IMR-90 (cell line): ENCODE measurements at regions not wholly inside any gene's neighbourhood (a gene's known extent, or its start where the extent isn't known, plus 50 kb on each side); places are given as distances from the start of the nearest gene placed in this dataset.

ENCODE experiments used
- ATAC-seq: fragments of 200-7000 bp; cut with Tn5 transposase; 2 replicates; pipeline ENCODE4 v1.9.1; 2020; ENCODE audit warnings: low read depth, mild to moderate bottlenecking, moderate library complexity
- BruUV-seq: library from RNA; stranded (reverse); fragments of 400-500 nt; replicated peaks from 2 replicates; lab custom pipeline; 2021; lab: Mats Ljungman, UMichigan
- CTCF ChIA-PET: fragments of 300-600 bp; formaldehyde crosslinking; extraction: SDS; loops from one replicate; lab custom pipeline; 2021; ENCODE audit warnings: antibody characterized with exemption; lab: Yijun Ruan, JAX
- POLR2A ChIA-PET: fragments of 300-600 bp; sonication (Branson Sonifier 250); formaldehyde crosslinking; loops from one replicate; lab custom pipeline; 2022; ENCODE audit warnings: antibody characterized with exemption; ENCODE audit not compliant: unreplicated experiment; lab: Charles Lee
- DNase-seq: peaks from one replicate; pipeline ENCODE4 v3.0.0; 2013
- H2AFZ ChIP-seq: replicated peaks from 2 replicates; pipeline ENCODE3; 2013; ENCODE audit warnings: low read length, mild to moderate bottlenecking; ENCODE audit not compliant: poor library complexity
- H2AK5ac ChIP-seq: 2 replicates; pipeline ENCODE4 v1.6.1; 2013; ENCODE audit warnings: low read depth, low read length, inconsistent platforms
- H2AK9ac ChIP-seq: replicated peaks from 2 replicates; pipeline ENCODE3; 2013; ENCODE audit warnings: mild to moderate bottlenecking, low read depth, low read length, moderate library complexity; ENCODE audit not compliant: poor library complexity
- H2BK120ac ChIP-seq: 2 replicates; pipeline ENCODE4 v1.6.1; 2013; ENCODE audit warnings: low read depth, low read length, inconsistent platforms
- H2BK15ac ChIP-seq: 3 replicates; pipeline ENCODE4 v1.6.1; 2013; ENCODE audit warnings: low read depth, low read length, inconsistent platforms
- H2BK20ac ChIP-seq: 2 replicates; pipeline ENCODE4 v1.6.1; 2013; ENCODE audit warnings: low read depth, mild to moderate bottlenecking, inconsistent platforms, low read length, moderate library complexity
- H2BK5ac ChIP-seq: 2 replicates; pipeline ENCODE4 v1.6.1; 2013; ENCODE audit warnings: mild to moderate bottlenecking, low read depth, low read length, inconsistent platforms; ENCODE audit not compliant: poor library complexity, severe bottlenecking
- H3K14ac ChIP-seq: replicated peaks from 2 replicates; pipeline ENCODE4 v1.6.1; 2013; ENCODE audit warnings: low read depth, low read length, inconsistent platforms
- H3K18ac ChIP-seq: 2 replicates; pipeline ENCODE4 v1.6.1; 2013; ENCODE audit warnings: low read depth, low read length, control low read depth
- H3K23ac ChIP-seq: 2 replicates; pipeline ENCODE4 v1.6.1; 2013; ENCODE audit warnings: low read depth, low read length, inconsistent platforms
- H3K27ac ChIP-seq: 2 replicates; pipeline ENCODE4 v1.5.1; 2013; ENCODE audit warnings: mild to moderate bottlenecking, control low read depth, low read length; ENCODE audit not compliant: insufficient read depth
- H3K27me3 ChIP-seq: 2 replicates; pipeline ENCODE4 v1.6.1; 2013; ENCODE audit warnings: low read length; ENCODE audit not compliant: control insufficient read depth, insufficient read depth
- H3K36me3 ChIP-seq: 2 replicates; pipeline ENCODE4 v1.6.1; 2013; ENCODE audit warnings: low read length, mixed read lengths; ENCODE audit not compliant: control insufficient read depth, insufficient read depth
- H3K4ac ChIP-seq: 2 replicates; pipeline ENCODE4 v1.6.1; 2013; ENCODE audit warnings: low read depth, low read length, inconsistent platforms
- H3K4me1 ChIP-seq: 2 replicates; pipeline ENCODE4 v1.6.1; 2013; ENCODE audit warnings: low read length, mixed read lengths; ENCODE audit not compliant: control insufficient read depth, insufficient read depth
- H3K4me2 ChIP-seq: 2 replicates; pipeline ENCODE4 v1.6.1; 2013; ENCODE audit warnings: low read depth, mild to moderate bottlenecking, control low read depth, low read length, moderate library complexity
- H3K4me3 ChIP-seq: 2 replicates; pipeline ENCODE4 v1.5.1; 2013; ENCODE audit warnings: low read depth, mild to moderate bottlenecking, control low read depth, low read length, moderate library complexity; ENCODE audit not compliant: insufficient read depth
- H3K56ac ChIP-seq: 2 replicates; pipeline ENCODE4 v1.6.1; 2013; ENCODE audit warnings: low read length, inconsistent platforms; ENCODE audit not compliant: insufficient read depth; ENCODE audit errors: extremely low read depth
- H3K79me1 ChIP-seq, 2 experiments: 2 replicates each; pipeline ENCODE4 v1.6.1; 2013; ENCODE audit warnings: low read length in 2 of 2, inconsistent platforms in 1 of 2, low read depth in 1 of 2
- H3K9ac ChIP-seq: 2 replicates; pipeline ENCODE4 v1.6.1; 2013; ENCODE audit warnings: low read depth, low read length, control low read depth
- H3K9me1 ChIP-seq: 2 replicates; pipeline ENCODE4 v1.6.1; 2013; ENCODE audit warnings: low read length, inconsistent platforms; ENCODE audit not compliant: insufficient read depth
- H3K9me3 ChIP-seq: 2 replicates; pipeline ENCODE4 v1.6.1; 2013; ENCODE audit warnings: low read length; ENCODE audit not compliant: control insufficient read depth, insufficient read depth
- H4K20me1 ChIP-seq: 2 replicates; pipeline ENCODE4 v1.6.1; 2013; ENCODE audit warnings: low read length, inconsistent platforms; ENCODE audit not compliant: insufficient read depth
- H4K5ac ChIP-seq: 2 replicates; pipeline ENCODE4 v1.6.1; 2013; ENCODE audit warnings: mild to moderate bottlenecking, low read depth, low read length, control low read depth
- H4K8ac ChIP-seq, 2 experiments: 2 replicates each; pipeline ENCODE4 v1.6.1; 2013; ENCODE audit warnings: low read depth in 2 of 2, low read length in 2 of 2, control low read depth in 1 of 2, inconsistent platforms in 1 of 2
- H4K91ac ChIP-seq: 2 replicates; pipeline ENCODE4 v1.6.1; 2013; ENCODE audit warnings: low read depth, low read length, inconsistent platforms; ENCODE audit not compliant: insufficient read depth
- ELK1 ChIP-seq: fragments of 150-350 bp; IDR thresholded peaks from 2 replicates; pipeline ENCODE4 v1.6.1; 2016; ENCODE audit warnings: low read depth, mild to moderate bottlenecking, low read length, moderate library complexity, borderline replicate concordance
- NFE2L2 ChIP-seq: fragments of 150-350 bp; IDR thresholded peaks from 2 replicates; pipeline ENCODE4 v1.6.1; 2016; ENCODE audit warnings: low read depth, mild to moderate bottlenecking, low read length
- WGBS, 2 experiments: methylation state at CpG; one replicate each; pipeline versions ENCODE4 v1.1.5 to v1.1.7; 2013; ENCODE audit warnings: missing lambda C conversion rate in 2 of 2; ENCODE audit not compliant: insufficient read length in 1 of 2; ENCODE audit errors: extremely low coverage in 2 of 2; 5-methylcytosine and 5-hydroxymethylcytosine counted together
- dilution Hi-C: fragments of 300-500 bp; cut with HindIII; formaldehyde crosslinking; loops from one replicate; pipeline ENCODE4 v1.14.3; 2018; ENCODE audit warnings: low sequenced_read_pairs; ENCODE audit not compliant: unreplicated experiment
- in situ Hi-C: fragments of 300-500 bp; cut with MboI; formaldehyde crosslinking; loops from 3 replicates; pipeline ENCODE4 v1.14.3; 2019; ENCODE audit warnings: low sequenced_read_pairs, inconsistent platforms, mixed read lengths
- intact Hi-C: fragments of 100-400 bp; cut with micrococcal nuclease; formaldehyde crosslinking; loops from 2 replicates; pipeline ENCODE4 v1.10.0; 2022

- no peak overlapping the region for H3K4me2 ChIP-seq
- no peak overlapping the region for H4K8ac ChIP-seq
- no peaks in the 10 kb centered on the region for H3K4me1 ChIP-seq
- ChIA-PET CTCF (no interaction called here), POLR2A (no interaction called here)
- H3K18ac ChIP-seq, result no peak overlapping the region
- H3K27me3 ChIP-seq, result no peaks in the 10 kb centered on the region; the same call in 1 of the 2 replicates
- no peak overlapping the region for H3K14ac ChIP-seq
- no peak overlapping the region for H2AK5ac ChIP-seq
- no peak overlapping the region for H3K27ac ChIP-seq
- dilution Hi-C loops, result no loop called here
- H3K79me1 ChIP-seq, result no peaks in the 10 kb centered on the region
- H3K9ac ChIP-seq, result no peak overlapping the region
- TF ChIP-seq ELK1, result no peak
- TF ChIP-seq NFE2L2, result no peak
- H4K5ac ChIP-seq, result no peak overlapping the region
- H3K4me3 ChIP-seq, result no peak overlapping the region
- H2BK15ac ChIP-seq, result no peak overlapping the region
- no peak overlapping the region for H2BK20ac ChIP-seq
- no peaks in the 10 kb centered on the region for H4K20me1 ChIP-seq
- BruUV-seq, result no TSS peak
- no peak overlapping the region for H2BK120ac ChIP-seq
- WGBS, 2 experiments, result no CpG with 5 or more reads among the region's 1 CpG
- H3K9me1 ChIP-seq, result no peaks in the 10 kb centered on the region
- no peak for ATAC-seq
- in situ Hi-C loops, result no loop called here
- no peak overlapping the region for H2AFZ ChIP-seq
- H3K56ac ChIP-seq, result no peak overlapping the region
- no peak for DNase-seq
- intact Hi-C loops, result no loop called here
- H2BK5ac ChIP-seq, result no peak overlapping the region
- H3K36me3 ChIP-seq, result no peaks in the 10 kb centered on the region
- no peak overlapping the region for H4K91ac ChIP-seq
- no peaks in the 10 kb centered on the region for H3K9me3 ChIP-seq
- H3K23ac ChIP-seq, result no peak overlapping the region
- no peak overlapping the region for H3K4ac ChIP-seq
- H2AK9ac ChIP-seq, result no peak overlapping the region
Observed at GRCh38 chr14:30417121-30417520, 141.8 kb upstream of the G2E3 start.
